Progenitor cell of endocrine pancreas (in vitro differentiated cells): ENCODE measurements at regions not wholly inside any gene's neighbourhood (a gene's known extent, or its start where the extent isn't known, plus 50 kb on each side); places are given as distances from the start of the nearest gene placed in this dataset.
"Not testable (repeated sequence)": the region's sequence is repeated elsewhere in the genome, so short reads cannot be mapped to it uniquely, and the experiment has no call there.

Experiments
- DNase-seq: peaks from one replicate; pipeline ENCODE4 v3.0.0; 2021; ENCODE audit warnings: low spot score; ENCODE audit not compliant: unreplicated experiment
- H3K27ac Mint-ChIP-seq: 2 replicates; pipeline ENCODE4 v1.8.0; 2021; ENCODE audit warnings: mild to moderate bottlenecking, moderate library complexity, mixed read lengths
- H3K27me3 Mint-ChIP-seq: 2 replicates; pipeline ENCODE4 v1.8.0; 2021; ENCODE audit warnings: mixed read lengths
- H3K36me3 Mint-ChIP-seq: 2 replicates; pipeline ENCODE4 v1.8.0; 2022; ENCODE audit warnings: mixed read lengths; ENCODE audit not compliant: insufficient read depth
- H3K4me1 Mint-ChIP-seq: 2 replicates; pipeline ENCODE4 v1.8.0; 2021; ENCODE audit warnings: low read depth, mixed read lengths
- H3K4me3 Mint-ChIP-seq: 2 replicates; pipeline ENCODE4 v1.8.0; 2021; ENCODE audit warnings: low read depth, mild to moderate bottlenecking, moderate library complexity, mixed read lengths
- H3K9me3 Mint-ChIP-seq: 2 replicates; pipeline ENCODE4 v1.8.0; 2021; ENCODE audit warnings: low read depth, mixed read lengths
- TF ChIP-seq, protein P1 (sequence below): fragments of 200-600 bp; sonication (generic); IDR thresholded peaks from one replicate; pipeline ENCODE4 v1.5.0; 2021; ENCODE audit warnings: antibody characterized with exemption, mild to moderate bottlenecking; ENCODE audit not compliant: unreplicated experiment

DNA sequence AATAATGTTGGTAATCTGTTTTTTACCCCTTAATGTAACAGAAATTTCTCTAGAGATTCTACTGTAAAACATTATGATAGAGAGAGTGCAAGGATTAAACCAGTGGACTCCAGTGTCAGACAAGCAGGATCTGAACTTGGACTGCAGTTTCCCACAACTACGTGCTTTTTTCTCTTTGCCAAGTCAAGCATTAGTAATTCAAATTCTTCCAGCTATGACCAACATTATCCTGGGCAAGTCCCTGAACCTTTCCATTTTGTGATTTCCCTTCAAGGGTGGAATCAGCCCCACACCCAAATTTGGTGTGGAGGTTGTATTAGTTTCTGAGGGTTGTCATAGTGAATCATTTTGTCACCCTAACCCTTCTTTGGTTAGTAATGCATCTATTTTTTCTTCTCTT, 482.0 kb downstream of the ZNF516 start:
- TF ChIP-seq, protein P1, sequence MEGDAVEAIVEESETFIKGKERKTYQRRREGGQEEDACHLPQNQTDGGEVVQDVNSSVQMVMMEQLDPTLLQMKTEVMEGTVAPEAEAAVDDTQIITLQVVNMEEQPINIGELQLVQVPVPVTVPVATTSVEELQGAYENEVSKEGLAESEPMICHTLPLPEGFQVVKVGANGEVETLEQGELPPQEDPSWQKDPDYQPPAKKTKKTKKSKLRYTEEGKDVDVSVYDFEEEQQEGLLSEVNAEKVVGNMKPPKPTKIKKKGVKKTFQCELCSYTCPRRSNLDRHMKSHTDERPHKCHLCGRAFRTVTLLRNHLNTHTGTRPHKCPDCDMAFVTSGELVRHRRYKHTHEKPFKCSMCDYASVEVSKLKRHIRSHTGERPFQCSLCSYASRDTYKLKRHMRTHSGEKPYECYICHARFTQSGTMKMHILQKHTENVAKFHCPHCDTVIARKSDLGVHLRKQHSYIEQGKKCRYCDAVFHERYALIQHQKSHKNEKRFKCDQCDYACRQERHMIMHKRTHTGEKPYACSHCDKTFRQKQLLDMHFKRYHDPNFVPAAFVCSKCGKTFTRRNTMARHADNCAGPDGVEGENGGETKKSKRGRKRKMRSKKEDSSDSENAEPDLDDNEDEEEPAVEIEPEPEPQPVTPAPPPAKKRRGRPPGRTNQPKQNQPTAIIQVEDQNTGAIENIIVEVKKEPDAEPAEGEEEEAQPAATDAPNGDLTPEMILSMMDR: no peak
- Mint-ChIP-seq H3K27me3 (no peaks in the 10 kb centered on the region), H3K27ac (no peak overlapping the region), H3K36me3 (no peaks in the 10 kb centered on the region), H3K4me3 (no peak overlapping the region), H3K4me1 (no peaks in the 10 kb centered on the region), H3K9me3 (peaks cover 3% of the 10 kb centered on the region)
- DNase-seq: no peak

DNA sequence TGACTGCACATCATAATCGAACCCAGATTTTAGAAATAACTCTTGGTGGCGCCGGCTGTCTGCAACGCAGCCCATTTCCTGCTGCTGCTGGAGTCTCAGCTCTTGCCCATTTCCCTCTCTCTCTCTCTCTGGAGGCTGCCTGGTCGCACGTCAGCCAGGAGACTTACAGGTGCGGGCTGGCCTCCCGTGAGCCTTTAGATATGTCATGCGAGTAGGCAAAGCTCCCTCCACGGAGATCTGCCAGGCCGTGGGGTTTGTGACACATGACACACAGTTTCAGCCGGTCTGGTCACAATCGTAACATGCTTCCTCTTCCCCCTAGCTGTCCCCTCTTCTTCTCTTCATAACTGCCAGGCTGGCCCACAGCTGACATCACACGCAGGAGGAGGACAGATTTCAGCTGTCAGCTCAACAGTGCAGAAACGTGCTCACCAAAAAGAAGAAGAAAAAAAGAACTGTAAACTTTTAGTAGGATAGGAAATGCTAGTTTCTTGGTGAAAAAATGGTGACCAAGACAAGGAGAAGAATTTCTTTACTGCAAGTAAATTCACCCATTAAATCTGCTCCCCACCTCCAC, 489.3 kb downstream of the ZNF516 start:
- H3K27ac Mint-ChIP-seq: peak overlapping the region; percentile 34
- H3K4me1 Mint-ChIP-seq: peaks cover 7% of the 10 kb centered on the region
- no peak overlapping the region for H3K4me3 Mint-ChIP-seq
- no peaks in the 10 kb centered on the region for H3K9me3 Mint-ChIP-seq
- peaks cover 4% of the 10 kb centered on the region for H3K27me3 Mint-ChIP-seq
- TF ChIP-seq, protein P1: no peak
- no peak for DNase-seq
- no peaks in the 10 kb centered on the region for H3K36me3 Mint-ChIP-seq

DNA sequence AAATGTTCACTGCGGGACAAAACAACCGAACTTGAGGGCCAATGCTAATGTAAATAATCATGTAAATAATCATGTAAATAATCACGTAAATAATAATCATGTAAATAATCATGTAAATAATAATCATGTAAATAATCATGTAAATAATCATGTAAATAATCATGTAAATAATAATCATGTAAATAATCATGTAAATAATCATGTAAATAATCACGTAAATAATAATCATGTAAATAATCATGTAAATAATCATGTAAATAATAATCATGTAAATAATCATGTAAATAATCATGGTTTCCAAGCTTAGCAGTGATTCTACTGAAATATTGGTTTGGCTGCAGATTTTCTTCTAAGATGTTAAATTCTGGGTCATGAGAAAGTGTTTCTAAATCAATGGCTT, 507.1 kb downstream of the ZNF516 start:
- H3K9me3 Mint-ChIP-seq, H3K4me3 Mint-ChIP-seq, H3K27me3 Mint-ChIP-seq, H3K36me3 Mint-ChIP-seq, H3K4me1 Mint-ChIP-seq, DNase-seq, H3K27ac Mint-ChIP-seq: not testable (repeated sequence)

DNA sequence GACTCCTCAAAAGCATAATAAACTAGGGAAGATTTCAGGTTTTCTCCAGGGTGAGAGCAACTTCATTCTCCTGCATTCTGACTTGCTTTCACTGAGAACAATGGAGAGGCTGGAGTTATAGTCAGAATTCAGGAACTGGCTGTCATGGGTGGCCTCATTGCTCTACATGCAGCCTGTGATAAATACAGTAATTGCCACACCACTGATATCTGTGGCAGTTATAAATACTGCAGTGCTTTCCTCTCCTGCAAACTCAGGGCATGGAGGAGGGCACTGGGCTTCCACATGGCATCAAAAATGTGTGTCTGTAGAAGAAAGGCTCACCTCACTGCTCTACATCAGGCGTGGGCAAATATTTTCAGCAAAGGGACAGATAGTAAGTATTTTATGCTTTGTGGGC, 510.2 kb downstream of the ZNF516 start:
- Mint-ChIP-seq H3K4me1 (no peaks in the 10 kb centered on the region), H3K4me3 (no peak overlapping the region), H3K27ac (no peak overlapping the region), H3K36me3 (no peaks in the 10 kb centered on the region), H3K27me3 (no peaks in the 10 kb centered on the region), H3K9me3 (peaks cover 8% of the 10 kb centered on the region)
- TF ChIP-seq, protein P1: no peak
- DNase-seq: no peak

DNA sequence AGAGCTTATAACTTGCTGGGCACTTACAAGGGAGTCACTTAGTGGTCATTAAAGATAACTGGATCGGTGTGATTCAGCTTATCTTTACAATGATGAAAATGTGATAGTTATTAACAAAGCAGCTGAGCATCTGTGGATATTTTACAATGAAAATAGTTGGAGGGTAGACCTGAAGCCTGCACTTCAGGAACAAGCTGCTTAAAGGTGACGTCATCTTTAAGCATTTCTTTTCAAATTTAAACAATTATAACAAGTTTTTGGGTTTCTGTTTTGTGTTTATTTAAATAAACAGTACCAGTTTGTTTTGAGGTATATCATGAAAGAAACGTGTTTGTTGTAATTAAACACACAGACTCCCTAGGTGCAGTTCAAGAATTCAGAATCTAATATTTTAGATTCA, 513.9 kb downstream of the ZNF516 start:
- H3K27ac Mint-ChIP-seq: no peak overlapping the region
- no peak overlapping the region for H3K4me3 Mint-ChIP-seq
- no peaks in the 10 kb centered on the region for H3K36me3 Mint-ChIP-seq

DNA sequence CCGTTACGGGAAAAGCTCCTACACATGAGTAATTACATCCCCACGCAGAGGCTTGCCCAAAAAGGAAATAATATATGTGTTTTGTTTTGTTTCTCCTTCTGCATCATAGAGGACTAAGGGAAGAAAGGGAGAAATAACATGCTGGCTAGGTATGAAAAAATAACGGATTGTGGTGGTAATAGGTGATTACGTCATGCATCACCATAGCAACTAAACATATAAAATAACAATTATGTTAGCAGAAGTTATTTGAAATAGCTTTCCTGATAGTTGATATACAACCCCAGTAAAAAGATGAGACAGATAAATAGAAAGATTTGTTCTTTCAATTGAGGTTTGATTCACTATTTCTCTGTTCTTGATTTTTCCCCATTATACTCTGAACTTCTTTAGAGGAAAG, 518.0 kb downstream of the ZNF516 start:
- H3K9me3 Mint-ChIP-seq: no peaks in the 10 kb centered on the region
- no peaks in the 10 kb centered on the region for H3K27me3 Mint-ChIP-seq
- no peak overlapping the region for H3K27ac Mint-ChIP-seq
- H3K4me3 Mint-ChIP-seq: no peak overlapping the region
- H3K4me1 Mint-ChIP-seq: peaks cover 4% of the 10 kb centered on the region
- TF ChIP-seq, protein P1: no peak
- no peaks in the 10 kb centered on the region for H3K36me3 Mint-ChIP-seq
- no peak for DNase-seq

More for the DNA sequence above, 513.9 kb downstream of the ZNF516 start:
- H3K27me3 Mint-ChIP-seq: no peaks in the 10 kb centered on the region
- H3K4me1 Mint-ChIP-seq: peaks cover 4% of the 10 kb centered on the region
- TF ChIP-seq, protein P1: no peak
- peaks cover 8% of the 10 kb centered on the region for H3K9me3 Mint-ChIP-seq
- no peak for DNase-seq
